Hindlimb muscle (tissue), 1 donor: ENCODE measurements at regions not wholly inside any gene's neighbourhood (a gene's known extent, or its start where the extent isn't known, plus 50 kb on each side); places are given as distances from the start of the nearest gene placed in this dataset.

Experiments used
- DNase-seq: peaks from one replicate; pipeline ENCODE4 v3.0.0-alpha.2; 2013

DNA sequence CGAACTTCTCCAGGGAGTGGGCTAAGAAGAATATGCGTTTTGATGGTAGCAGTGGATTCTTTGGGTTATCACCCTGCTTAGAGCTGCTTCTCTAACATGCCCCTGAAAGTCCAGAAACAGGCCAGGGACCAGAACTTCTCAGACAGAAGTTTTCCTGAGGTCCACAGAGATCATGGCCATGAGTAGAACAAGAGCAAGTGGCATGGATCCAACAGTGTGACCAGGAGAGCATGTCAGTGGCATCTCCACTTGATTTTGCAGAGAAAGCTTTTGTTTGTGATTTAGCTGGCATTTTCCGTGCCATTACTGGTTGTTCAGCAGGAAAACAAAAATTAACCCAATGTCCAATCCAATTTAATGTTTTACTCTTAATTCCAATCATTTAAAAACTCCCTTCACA, 298.5 kb upstream of the CD180 start:
- DNase-seq = no peak

GRCh38 chr5:67494186-67494855, 297.7 kb upstream of the CD180 start:
- DNase-seq = peak; percentile 25

GRCh38 chr5:67493676-67494075, 297.1 kb upstream of the CD180 start:
- DNase-seq = no peak

- no peak for DNase-seq
Measured at GRCh38 chr5:67490543-67491321, 294.1 kb upstream of the CD180 start.

GRCh38 chr5:67488885-67489284, 292.3 kb upstream of the CD180 start:
- peak; percentile 45 for DNase-seq

GRCh38 chr5:67487862-67488261, 291.3 kb upstream of the CD180 start:
- DNase-seq = no peak

DNA sequence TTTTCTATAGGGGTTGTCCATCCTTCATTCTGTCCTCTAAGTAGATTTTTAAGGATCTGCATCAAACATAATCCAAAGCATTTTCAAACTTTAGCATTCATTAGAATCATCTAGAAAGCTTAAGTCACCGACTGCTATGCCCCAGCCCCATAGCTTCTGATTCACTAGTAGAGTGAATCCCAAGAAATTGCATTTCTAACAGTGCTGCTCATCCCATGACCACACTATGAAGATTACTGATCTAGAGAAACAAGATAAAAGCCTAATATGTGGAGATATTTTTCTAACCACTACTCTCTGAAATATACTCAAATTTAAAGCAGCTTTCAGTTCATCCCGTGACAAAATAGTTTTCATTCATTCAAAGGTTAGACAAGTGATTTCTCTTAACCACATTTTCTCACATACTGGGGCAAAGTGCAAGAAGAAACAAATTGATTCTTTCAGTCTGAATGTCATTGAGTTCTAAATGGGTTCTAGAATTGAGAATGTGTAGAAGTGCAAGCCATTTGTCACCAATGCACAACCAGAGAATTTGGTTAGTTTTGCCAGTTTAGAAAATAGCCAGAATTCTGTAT, 286.9 kb upstream of the CD180 start:
- no peak for DNase-seq

- DNase-seq = no peak
Measured at GRCh38 chr5:67481362-67481761, 284.8 kb upstream of the CD180 start.

DNA sequence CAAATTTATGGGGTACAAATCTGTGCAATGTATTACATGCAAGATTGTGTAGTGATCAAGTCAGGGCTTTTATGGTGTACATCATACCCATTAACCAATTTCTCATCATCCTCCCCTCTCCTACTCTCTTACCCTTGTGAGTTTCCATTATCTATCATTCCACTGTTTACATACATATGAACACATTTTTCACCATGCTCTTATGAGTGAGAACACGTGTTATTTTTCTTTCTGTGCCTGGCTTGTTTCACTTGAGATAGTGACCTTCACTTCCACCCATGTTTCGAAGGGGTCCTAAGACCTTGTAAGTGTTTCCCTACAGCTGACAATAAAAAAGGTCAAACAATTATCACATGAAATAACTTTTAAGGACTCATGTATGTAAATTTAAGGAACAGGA, 281.7 kb upstream of the CD180 start:
- DNase-seq = no peak

- DNase-seq = no peak
Measured at GRCh38 chr5:67476995-67477394, 280.4 kb upstream of the CD180 start.

DNA sequence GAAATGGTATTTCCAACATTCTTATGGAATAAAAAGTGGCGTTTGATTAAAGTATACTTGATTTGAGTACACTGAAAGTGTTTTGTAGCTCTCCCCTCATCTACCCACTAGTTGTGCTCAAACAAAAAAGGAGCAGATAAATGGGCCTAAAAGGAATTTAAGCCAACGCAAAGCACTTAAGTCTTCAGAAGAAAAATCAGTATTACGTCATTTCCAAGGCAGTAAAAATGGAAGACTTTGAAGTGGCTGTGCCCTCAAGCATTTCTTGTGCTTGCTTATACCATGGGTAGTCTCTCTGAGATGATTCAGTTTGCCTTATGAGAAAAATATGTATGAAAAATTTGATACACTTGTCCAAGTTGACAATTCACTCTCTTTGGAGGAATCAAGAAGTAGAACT, 279.9 kb upstream of the CD180 start:
- DNase-seq = no peak

DNA sequence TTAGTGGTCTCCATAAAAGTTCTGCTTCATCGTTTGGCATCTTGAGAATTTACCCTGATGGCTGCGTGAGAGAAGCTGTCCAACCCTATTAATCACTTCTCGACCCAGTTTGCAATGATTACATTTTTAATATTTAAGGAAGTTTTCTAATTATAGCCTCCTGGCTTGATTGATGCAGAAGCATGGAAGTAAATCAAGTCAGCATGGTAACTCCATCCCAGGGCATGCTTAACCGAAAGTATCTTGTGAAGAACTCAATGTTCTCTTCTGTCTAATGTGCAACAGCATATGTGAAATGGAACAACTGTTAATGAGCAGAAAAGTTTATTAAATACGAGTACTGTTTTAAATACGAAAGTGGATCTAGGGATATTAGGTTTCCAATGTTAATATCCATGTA, 278.9 kb upstream of the CD180 start:
- no peak for DNase-seq

GRCh38 chr5:67474597-67475238, 278.1 kb upstream of the CD180 start:
- DNase-seq = no peak

- no peak for DNase-seq
Measured at GRCh38 chr5:67467110-67467509, 270.5 kb upstream of the CD180 start.

DNA sequence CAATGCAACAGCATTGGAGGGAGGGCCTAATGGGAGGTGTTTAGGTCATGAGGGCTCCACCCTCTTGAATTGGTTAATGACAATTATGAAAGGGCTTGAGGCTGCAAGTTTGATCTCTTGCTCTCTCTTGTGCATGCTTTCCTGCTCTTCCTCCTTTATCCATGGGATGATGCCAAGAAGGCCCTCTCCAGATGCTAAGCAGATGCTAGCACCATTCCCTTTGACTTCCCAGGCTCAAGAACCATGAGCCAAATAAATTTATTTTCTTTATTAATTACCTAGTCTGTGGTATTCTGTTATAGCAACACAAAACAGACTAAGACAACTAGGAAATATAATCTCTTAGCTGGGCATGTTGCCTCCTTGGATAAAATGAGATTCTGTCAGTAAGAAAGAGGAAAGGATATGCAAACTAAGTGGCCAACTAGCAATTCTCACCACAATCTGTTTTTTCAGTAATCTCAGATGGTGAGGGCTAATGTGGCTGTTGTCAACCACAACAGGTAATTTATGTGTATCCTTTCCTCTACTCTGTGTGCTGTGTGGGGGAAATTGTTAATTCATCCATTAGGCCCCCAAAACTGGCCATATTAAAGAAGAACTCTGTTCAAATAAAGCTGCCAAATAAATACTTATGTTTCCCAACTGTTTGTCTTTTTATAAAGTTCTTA, 269.1 kb upstream of the CD180 start:
- DNase-seq = no peak

GRCh38 chr5:67462147-67462546, 265.5 kb upstream of the CD180 start:
- no peak for DNase-seq

- no peak for DNase-seq
Measured at GRCh38 chr5:67459253-67459652, 262.7 kb upstream of the CD180 start.

DNA sequence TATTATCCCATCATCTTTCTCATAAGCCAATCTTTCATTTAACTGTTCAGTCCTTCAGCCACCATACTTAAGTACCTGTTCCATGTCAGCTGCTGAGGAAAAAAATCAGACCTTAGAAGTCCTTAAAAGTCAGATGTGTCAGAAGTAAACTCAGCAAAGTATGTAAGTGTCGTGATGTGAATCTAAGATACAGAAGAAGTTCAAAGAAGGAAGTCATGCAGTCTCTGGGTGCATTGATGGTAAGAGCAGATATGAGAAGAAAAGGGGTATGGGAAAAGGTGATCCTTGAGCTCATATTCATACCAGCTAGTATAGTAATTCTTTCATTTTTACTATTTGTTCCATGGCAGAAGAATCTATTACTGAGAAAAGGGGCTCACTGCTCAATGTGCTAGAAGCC, 259.4 kb upstream of the CD180 start:
- DNase-seq = no peak

DNA sequence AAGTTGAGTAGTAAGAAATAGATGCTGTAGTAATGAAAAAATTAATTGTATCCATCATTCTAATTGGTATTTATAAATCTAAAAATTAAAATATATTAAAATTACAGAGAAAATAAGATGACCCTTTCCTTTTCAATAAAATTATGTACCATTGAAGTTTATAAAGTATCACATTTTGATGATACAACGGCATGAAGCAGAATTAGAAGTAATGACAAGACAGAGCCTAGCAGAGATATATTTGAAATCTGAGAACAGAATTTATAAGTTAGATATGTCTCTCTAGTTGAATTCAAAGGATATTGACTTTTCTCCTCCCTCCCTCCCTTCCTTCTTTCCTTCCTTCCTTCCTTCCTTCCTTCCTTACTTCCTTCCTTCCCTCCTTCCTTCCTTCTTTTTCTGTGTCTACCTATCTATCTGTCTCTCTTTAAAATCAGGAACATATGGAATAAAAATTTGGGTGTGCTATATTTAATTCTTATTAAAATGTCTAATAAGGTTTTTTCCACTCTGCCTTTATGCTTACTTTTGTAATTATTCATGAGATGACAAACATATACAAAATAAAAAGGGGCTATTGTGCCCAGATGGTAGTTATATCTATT, 258.5 kb upstream of the CD180 start:
- DNase-seq = no peak

DNA sequence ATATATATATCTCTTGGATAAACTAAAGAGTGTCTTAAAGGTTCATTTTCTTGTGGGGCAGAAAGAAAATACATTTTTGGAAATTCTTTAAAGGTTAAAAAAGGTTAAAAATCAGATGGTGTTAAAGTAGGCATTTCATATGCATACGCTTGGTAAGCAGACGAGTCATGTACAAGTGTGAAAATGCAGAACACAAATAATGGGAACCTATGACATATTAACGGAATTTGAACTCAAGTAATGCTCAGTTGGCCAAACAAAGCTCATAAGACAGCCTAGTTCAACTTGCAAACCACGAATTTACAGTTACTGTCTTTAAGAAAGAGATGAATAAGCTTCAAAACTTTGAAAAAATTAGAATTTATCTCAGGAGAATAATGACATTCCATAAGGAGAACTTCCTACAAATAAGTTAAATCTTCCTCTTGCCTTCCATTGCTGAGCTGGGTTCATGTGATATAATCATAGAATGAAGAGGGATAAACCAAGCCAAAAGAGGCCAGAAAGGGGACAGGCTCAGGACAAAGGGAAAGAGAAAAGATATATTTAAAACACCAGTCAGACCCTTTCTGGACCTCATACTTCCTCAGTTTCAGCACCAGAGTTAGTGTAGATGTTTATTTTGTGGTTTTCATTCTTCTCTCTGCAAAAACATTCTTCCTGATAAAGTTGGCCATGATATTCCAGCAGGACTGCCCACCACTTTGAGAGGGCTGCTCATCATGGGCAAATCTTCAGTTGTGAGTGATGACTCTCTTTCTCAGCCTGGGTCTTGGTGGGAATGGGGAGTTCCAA, 256.7 kb upstream of the CD180 start:
- DNase-seq = no peak

DNA sequence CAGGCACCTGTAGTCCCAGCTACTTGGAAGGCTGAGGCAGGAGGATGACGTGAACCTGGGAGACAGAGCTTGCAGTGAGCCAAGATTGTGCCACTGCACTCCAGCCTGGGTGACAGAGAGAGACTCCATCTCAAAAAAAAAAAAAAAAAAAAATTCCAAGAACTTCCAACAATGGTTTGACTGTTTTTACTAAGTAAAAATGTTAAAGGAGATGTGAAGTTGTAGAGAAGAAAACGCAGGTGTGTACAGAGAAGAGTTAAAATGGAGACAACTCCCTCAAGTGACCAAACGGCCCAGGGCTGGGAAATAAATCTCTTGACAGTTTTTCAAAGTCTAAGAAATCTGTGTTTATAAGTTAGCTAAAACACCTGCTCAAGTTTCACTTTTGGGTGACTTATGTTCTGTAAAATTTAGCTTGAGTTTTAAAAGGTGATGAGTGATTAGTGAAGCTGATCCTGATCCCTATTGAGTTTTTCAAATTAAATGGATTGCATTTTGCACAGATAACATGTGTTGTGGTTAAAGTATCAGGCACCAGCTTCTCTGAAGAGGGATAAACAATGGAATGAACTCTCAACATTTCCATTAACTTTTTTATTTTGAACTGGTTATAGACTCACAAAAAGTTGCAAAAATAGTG, 255.2 kb upstream of the CD180 start:
- DNase-seq = no peak
